Testis (tissue), 2 donors: ENCODE measurements at regions not wholly inside any gene's neighbourhood (a gene's known extent, or its start where the extent isn't known, plus 50 kb on each side); places are given as distances from the start of the nearest gene placed in this dataset.

Experiments
- POLR2A ChIP-seq: fragments of 450-650 bp; IDR thresholded peaks from one replicate; pipeline ENCODE4 v1.6.1; 2017; ENCODE audit warnings: antibody characterized with exemption, mild to moderate bottlenecking, moderate library complexity
- TF ChIP-seq, protein P1 (sequence below), 3 experiments: fragments of 450-650 bp in 2 of 3; fragments of 200-600 bp in 1 of 3; sonication (generic) in 1 of 3; IDR thresholded peaks; one replicate each; pipeline ENCODE4 v1.5.1; 2016 to 2019; ENCODE audit warnings: antibody characterized with exemption in 3 of 3, mild to moderate bottlenecking in 2 of 3, moderate library complexity in 1 of 3

DNA sequence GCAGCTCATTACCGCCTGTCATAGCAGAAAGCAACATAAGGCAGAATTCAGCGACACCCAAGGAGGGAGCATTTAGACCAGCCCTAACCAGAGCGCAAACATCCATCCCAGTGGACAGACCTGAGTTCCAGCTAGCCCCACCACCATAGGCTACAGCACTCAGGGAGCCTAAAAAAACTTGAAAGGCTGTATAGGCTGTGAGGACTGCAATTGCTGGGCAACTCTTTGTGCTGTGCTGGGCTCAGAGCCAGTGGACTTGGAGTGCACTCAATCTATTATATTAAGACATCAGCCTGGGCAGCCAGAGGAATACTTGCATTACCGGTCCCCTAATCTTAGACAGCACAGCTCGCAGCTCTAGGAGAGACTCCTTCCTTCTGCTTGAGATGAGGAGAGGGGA, 207.3 kb downstream of the KIF2B start:
- TF ChIP-seq, protein P1, sequence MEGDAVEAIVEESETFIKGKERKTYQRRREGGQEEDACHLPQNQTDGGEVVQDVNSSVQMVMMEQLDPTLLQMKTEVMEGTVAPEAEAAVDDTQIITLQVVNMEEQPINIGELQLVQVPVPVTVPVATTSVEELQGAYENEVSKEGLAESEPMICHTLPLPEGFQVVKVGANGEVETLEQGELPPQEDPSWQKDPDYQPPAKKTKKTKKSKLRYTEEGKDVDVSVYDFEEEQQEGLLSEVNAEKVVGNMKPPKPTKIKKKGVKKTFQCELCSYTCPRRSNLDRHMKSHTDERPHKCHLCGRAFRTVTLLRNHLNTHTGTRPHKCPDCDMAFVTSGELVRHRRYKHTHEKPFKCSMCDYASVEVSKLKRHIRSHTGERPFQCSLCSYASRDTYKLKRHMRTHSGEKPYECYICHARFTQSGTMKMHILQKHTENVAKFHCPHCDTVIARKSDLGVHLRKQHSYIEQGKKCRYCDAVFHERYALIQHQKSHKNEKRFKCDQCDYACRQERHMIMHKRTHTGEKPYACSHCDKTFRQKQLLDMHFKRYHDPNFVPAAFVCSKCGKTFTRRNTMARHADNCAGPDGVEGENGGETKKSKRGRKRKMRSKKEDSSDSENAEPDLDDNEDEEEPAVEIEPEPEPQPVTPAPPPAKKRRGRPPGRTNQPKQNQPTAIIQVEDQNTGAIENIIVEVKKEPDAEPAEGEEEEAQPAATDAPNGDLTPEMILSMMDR (IDR thresholded peaks at IDR 0.05) = no peak
- no peak for TF ChIP-seq POLR2A
